ENCODE measurements at regions not wholly inside any gene's neighbourhood (a gene's known extent, or its start where the extent isn't known, plus 50 kb on each side); places are given as distances from the start of the nearest gene placed in this dataset.

- DNase-seq (ENCODE audit: low read depth in 1 of 2, low spot score in 1 of 2), result no peak
- TF ChIP-seq, protein P1, sequence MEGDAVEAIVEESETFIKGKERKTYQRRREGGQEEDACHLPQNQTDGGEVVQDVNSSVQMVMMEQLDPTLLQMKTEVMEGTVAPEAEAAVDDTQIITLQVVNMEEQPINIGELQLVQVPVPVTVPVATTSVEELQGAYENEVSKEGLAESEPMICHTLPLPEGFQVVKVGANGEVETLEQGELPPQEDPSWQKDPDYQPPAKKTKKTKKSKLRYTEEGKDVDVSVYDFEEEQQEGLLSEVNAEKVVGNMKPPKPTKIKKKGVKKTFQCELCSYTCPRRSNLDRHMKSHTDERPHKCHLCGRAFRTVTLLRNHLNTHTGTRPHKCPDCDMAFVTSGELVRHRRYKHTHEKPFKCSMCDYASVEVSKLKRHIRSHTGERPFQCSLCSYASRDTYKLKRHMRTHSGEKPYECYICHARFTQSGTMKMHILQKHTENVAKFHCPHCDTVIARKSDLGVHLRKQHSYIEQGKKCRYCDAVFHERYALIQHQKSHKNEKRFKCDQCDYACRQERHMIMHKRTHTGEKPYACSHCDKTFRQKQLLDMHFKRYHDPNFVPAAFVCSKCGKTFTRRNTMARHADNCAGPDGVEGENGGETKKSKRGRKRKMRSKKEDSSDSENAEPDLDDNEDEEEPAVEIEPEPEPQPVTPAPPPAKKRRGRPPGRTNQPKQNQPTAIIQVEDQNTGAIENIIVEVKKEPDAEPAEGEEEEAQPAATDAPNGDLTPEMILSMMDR (IDR thresholded peaks at IDR 0.05; ENCODE audit: insufficient read depth, low read length), result no peak
- TF ChIP-seq GABPA (IDR thresholded peaks at IDR 0.05; ENCODE audit: low read depth) (no peak), SPI1 (IDR thresholded peaks at IDR 0.05; ENCODE audit: borderline replicate concordance, low read depth) (no peak), POLR2AphosphoS5 (IDR thresholded peaks at IDR 0.05; ENCODE audit: low read depth) (no peak)
- TF ChIP-seq, protein P2, sequence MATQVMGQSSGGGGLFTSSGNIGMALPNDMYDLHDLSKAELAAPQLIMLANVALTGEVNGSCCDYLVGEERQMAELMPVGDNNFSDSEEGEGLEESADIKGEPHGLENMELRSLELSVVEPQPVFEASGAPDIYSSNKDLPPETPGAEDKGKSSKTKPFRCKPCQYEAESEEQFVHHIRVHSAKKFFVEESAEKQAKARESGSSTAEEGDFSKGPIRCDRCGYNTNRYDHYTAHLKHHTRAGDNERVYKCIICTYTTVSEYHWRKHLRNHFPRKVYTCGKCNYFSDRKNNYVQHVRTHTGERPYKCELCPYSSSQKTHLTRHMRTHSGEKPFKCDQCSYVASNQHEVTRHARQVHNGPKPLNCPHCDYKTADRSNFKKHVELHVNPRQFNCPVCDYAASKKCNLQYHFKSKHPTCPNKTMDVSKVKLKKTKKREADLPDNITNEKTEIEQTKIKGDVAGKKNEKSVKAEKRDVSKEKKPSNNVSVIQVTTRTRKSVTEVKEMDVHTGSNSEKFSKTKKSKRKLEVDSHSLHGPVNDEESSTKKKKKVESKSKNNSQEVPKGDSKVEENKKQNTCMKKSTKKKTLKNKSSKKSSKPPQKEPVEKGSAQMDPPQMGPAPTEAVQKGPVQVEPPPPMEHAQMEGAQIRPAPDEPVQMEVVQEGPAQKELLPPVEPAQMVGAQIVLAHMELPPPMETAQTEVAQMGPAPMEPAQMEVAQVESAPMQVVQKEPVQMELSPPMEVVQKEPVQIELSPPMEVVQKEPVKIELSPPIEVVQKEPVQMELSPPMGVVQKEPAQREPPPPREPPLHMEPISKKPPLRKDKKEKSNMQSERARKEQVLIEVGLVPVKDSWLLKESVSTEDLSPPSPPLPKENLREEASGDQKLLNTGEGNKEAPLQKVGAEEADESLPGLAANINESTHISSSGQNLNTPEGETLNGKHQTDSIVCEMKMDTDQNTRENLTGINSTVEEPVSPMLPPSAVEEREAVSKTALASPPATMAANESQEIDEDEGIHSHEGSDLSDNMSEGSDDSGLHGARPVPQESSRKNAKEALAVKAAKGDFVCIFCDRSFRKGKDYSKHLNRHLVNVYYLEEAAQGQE (IDR thresholded peaks at IDR 0.05; ENCODE audit: insufficient replicate concordance, low read depth), result no peak
- no peak overlapping the region for H3K27ac ChIP-seq (replicated peaks)
- no peak overlapping the region for H3K4me3 ChIP-seq (replicated peaks; ENCODE audit: insufficient read depth, low read length)
- H3K27me3 ChIP-seq (ENCODE audit: insufficient read depth, poor library complexity, severe bottlenecking), result no peaks in the 10 kb centered on the region
These were observed 322.8 kb upstream of the FAT1 start for GRCh38 chr4:187046471-187046870.

- TF ChIP-seq POLR2AphosphoS5 (IDR thresholded peaks at IDR 0.05; ENCODE audit: low read depth), result no peak
- TF ChIP-seq GABPA (IDR thresholded peaks at IDR 0.05; ENCODE audit: low read depth), result no peak
- TF ChIP-seq, protein P1 (IDR thresholded peaks at IDR 0.05; ENCODE audit: insufficient read depth, low read length), result no peak
- TF ChIP-seq SPI1 (IDR thresholded peaks at IDR 0.05; ENCODE audit: borderline replicate concordance, low read depth), result no peak
- TF ChIP-seq, protein P2 (IDR thresholded peaks at IDR 0.05; ENCODE audit: insufficient replicate concordance, low read depth), result no peak
- H3K4me3 ChIP-seq (replicated peaks; ENCODE audit: insufficient read depth, low read length), result no peak overlapping the region
- H3K27me3 ChIP-seq (ENCODE audit: insufficient read depth, poor library complexity, severe bottlenecking), result no peaks in the 10 kb centered on the region
- DNase-seq (ENCODE audit: low read depth in 1 of 2, low spot score in 1 of 2), result no peak
- no peak overlapping the region for H3K27ac ChIP-seq (replicated peaks)
These were observed 335.4 kb upstream of the FAT1 start for GRCh38 chr4:187059021-187059420.

DNA sequence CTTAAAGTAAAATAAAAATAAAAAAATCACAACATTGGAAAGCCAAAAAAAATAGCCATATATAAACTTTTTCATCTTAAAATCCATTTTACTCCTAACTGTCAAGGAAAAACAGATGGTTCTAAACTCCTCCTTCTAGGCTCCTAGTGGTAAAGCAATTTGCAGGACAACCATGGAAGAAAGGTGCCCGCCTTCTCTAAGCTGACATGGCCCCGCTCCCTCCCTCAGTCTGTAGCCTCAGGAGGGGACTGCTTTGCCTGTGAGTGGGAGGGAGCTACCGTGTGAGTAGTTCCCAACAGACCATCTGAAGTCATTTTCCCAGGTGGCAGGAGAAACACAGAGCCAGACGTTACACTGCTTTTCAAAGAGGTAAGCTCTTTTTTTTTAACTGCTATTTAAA is 336.2 kb upstream of the FAT1 start:
- Histone ChIP-seq H3K4me3 (replicated peaks; ENCODE audit: insufficient read depth, low read length) (no peak overlapping the region), H3K27me3 (ENCODE audit: insufficient read depth, poor library complexity, severe bottlenecking) (no peaks in the 10 kb centered on the region), H3K27ac (replicated peaks) (no peak overlapping the region)
- no peak for DNase-seq (ENCODE audit: low read depth in 1 of 2, low spot score in 1 of 2)
- TF ChIP-seq, protein P2 (IDR thresholded peaks at IDR 0.05; ENCODE audit: insufficient replicate concordance, low read depth), result no peak
- TF ChIP-seq POLR2AphosphoS5 (IDR thresholded peaks at IDR 0.05; ENCODE audit: low read depth), result no peak
- no peak for TF ChIP-seq GABPA (IDR thresholded peaks at IDR 0.05; ENCODE audit: low read depth)
- TF ChIP-seq, protein P1 (IDR thresholded peaks at IDR 0.05; ENCODE audit: insufficient read depth, low read length), result no peak
- no peak for TF ChIP-seq SPI1 (IDR thresholded peaks at IDR 0.05; ENCODE audit: borderline replicate concordance, low read depth)
